Neuronal stem cell (in vitro differentiated cells): ENCODE measurements at regions not wholly inside any gene's neighbourhood (a gene's known extent, or its start where the extent isn't known, plus 50 kb on each side); places are given as distances from the start of the nearest gene placed in this dataset.

Experiments used
- DNase-seq: peaks from one replicate; pipeline ENCODE4 v3.0.0-alpha.2; 2013; ENCODE audit warnings: low spot score
- H2AFZ ChIP-seq: one replicate; pipeline ENCODE4 v1.6.1; 2013; ENCODE audit warnings: mild to moderate bottlenecking, low read length, inconsistent platforms
- H2AK5ac ChIP-seq: 2 replicates; pipeline ENCODE4 v1.6.1; 2013; ENCODE audit warnings: low read depth, mild to moderate bottlenecking, inconsistent platforms, low read length, moderate library complexity, mixed read lengths
- H2BK120ac ChIP-seq: 2 replicates; pipeline ENCODE4 v1.6.1; 2013; ENCODE audit warnings: low read depth, mild to moderate bottlenecking, inconsistent platforms, low read length, moderate library complexity, mixed read lengths
- H2BK12ac ChIP-seq: one replicate; pipeline ENCODE4 v1.6.1; 2013; ENCODE audit warnings: low read length, inconsistent platforms
- H2BK15ac ChIP-seq: 2 replicates; pipeline ENCODE4 v1.6.1; 2013; ENCODE audit warnings: mild to moderate bottlenecking, low read length, inconsistent platforms, mixed read lengths
- H2BK5ac ChIP-seq: one replicate; pipeline ENCODE4 v1.6.1; 2013; ENCODE audit warnings: inconsistent platforms, mild to moderate bottlenecking, low read length, moderate library complexity
- H3K14ac ChIP-seq: one replicate; pipeline ENCODE4 v1.6.1; 2013; ENCODE audit warnings: low read length, inconsistent platforms
- H3K18ac ChIP-seq: 2 replicates; pipeline ENCODE4 v1.6.1; 2013; ENCODE audit warnings: low read length, inconsistent platforms
- H3K23ac ChIP-seq: 2 replicates; pipeline ENCODE4 v1.6.1; 2013; ENCODE audit warnings: low read depth, mild to moderate bottlenecking, mixed read lengths, low read length, inconsistent platforms; ENCODE audit not compliant: poor library complexity
- H3K27ac ChIP-seq: replicated peaks from 3 replicates; pipeline ENCODE4 v1.5.1; 2013; ENCODE audit warnings: low read length, inconsistent platforms
- H3K27me3 ChIP-seq, 3 experiments: 2 replicates each; pipeline ENCODE4 v1.6.1; 2013; ENCODE audit warnings: low read length in 3 of 3, mild to moderate bottlenecking in 2 of 3, inconsistent platforms in 1 of 3, low read depth in 1 of 3, mixed read lengths in 1 of 3, moderate library complexity in 1 of 3; ENCODE audit not compliant: control insufficient read depth in 3 of 3, insufficient read depth in 3 of 3
- H3K36me3 ChIP-seq, 2 donors: replicated peaks in 1 of 2; 2 replicates each; pipeline ENCODE4 v1.6.1; 2013; ENCODE audit warnings: low read length in 2 of 2; ENCODE audit not compliant: control insufficient read depth in 2 of 2, insufficient read depth in 2 of 2
- H3K4ac ChIP-seq: 2 replicates; pipeline ENCODE4 v1.6.1; 2013; ENCODE audit warnings: inconsistent platforms, mild to moderate bottlenecking, low read length, moderate library complexity
- H3K4me1 ChIP-seq, 2 donors: 1 replicate in 1 of 2; 2 replicates in 1 of 2; pipeline ENCODE4 v1.6.1; 2013; ENCODE audit warnings: low read length in 2 of 2, low read depth in 1 of 2; ENCODE audit not compliant: control insufficient read depth in 2 of 2, insufficient read depth in 1 of 2
- H3K4me2 ChIP-seq: one replicate; pipeline ENCODE4 v1.6.1; 2013; ENCODE audit warnings: mild to moderate bottlenecking, low read length, inconsistent platforms; ENCODE audit not compliant: insufficient read depth, poor library complexity, severe bottlenecking
- H3K4me3 ChIP-seq, 2 donors: 2 replicates each; pipeline ENCODE4 v1.5.1; 2013; ENCODE audit warnings: low read length in 2 of 2, mild to moderate bottlenecking in 2 of 2, inconsistent platforms in 1 of 2, moderate library complexity in 1 of 2
- H3K79me1 ChIP-seq: one replicate; pipeline ENCODE4 v1.6.1; 2013; ENCODE audit warnings: low read depth, mild to moderate bottlenecking, inconsistent platforms, low read length, moderate library complexity
- H3K9ac ChIP-seq: one replicate; pipeline ENCODE4 v1.6.1; 2013; ENCODE audit warnings: mild to moderate bottlenecking, low read depth, low read length, inconsistent platforms; ENCODE audit not compliant: poor library complexity
- H3K9me3 ChIP-seq, 2 donors: replicated peaks in 1 of 2; 2 replicates each; pipeline versions ENCODE3 to v1.6.1; 2013; ENCODE audit warnings: low read length in 2 of 2, mild to moderate bottlenecking in 2 of 2, inconsistent platforms in 1 of 2, low read depth in 1 of 2, mixed read lengths in 1 of 2, moderate library complexity in 1 of 2; ENCODE audit not compliant: control insufficient read depth in 2 of 2, insufficient read depth in 1 of 2
- H4K8ac ChIP-seq: one replicate; pipeline ENCODE4 v1.6.1; 2013; ENCODE audit warnings: low read depth, mild to moderate bottlenecking, inconsistent platforms, low read length, moderate library complexity
- H4K91ac ChIP-seq: one replicate; pipeline ENCODE4 v1.6.1; 2013; ENCODE audit warnings: low read length, low read depth, mild to moderate bottlenecking, inconsistent platforms; ENCODE audit not compliant: poor library complexity
- WGBS, 2 donors: extraction: QIAGEN DNeasy Blood & Tissue Kit; methylation state at CpG; one replicate each; pipeline ENCODE4 v1.1.7; 2013; ENCODE audit warnings: missing lambda C conversion rate in 2 of 2, mixed read lengths in 1 of 2; ENCODE audit not compliant: insufficient read length in 2 of 2, insufficient replicate concordance in 1 of 2; ENCODE audit errors: extremely low coverage in 2 of 2; 5-methylcytosine and 5-hydroxymethylcytosine counted together

DNA sequence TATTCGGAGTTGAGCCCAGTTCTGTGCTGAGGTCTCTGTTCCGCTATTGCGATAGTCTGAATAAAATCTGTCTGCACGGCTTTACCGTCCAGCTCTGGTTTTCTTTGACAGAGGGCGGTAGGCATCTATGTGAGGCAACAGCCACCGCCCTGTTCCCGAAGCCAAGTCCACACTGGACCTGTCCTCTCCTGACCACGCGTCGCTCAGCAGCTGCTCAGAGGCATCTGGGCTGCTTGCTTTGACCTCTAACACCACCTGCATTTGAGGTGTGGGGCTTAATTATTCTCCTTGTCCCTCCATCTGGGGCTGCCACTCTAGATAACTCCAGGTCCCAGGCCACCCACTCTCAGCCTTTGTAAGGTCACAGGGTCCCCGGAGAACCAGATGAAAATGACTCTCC, 168.4 kb upstream of the SMIM23 start:
- H3K23ac ChIP-seq = peak overlapping the region; percentile 59
- H3K9me3 ChIP-seq = no peaks in the 10 kb centered on the region
- no peak overlapping the region for H4K8ac ChIP-seq
- no peak for DNase-seq
- H2BK5ac ChIP-seq = no peak overlapping the region
- H3K36me3 ChIP-seq = no peaks in the 10 kb centered on the region
- no peak overlapping the region for H2BK120ac ChIP-seq
- peak overlapping the region; percentile 27 for H2BK12ac ChIP-seq
- peaks cover 0 to 19% (median 9%) of the 10 kb centered on the region in 3 experiments for H3K27me3 ChIP-seq
- no peak overlapping the region for H2BK15ac ChIP-seq
- no peak overlapping the region for H3K14ac ChIP-seq
- no peaks in the 10 kb centered on the region for H3K79me1 ChIP-seq
- no peak overlapping the region for H3K4ac ChIP-seq
- H3K4me1 ChIP-seq = peaks cover 5 to 19% of the 10 kb centered on the region in 2 donors
- no peak overlapping the region for H2AFZ ChIP-seq
- H3K9ac ChIP-seq = no peak overlapping the region
- WGBS, 2 donors = no CpG with 5 or more reads among the region's 12 CpGs
- no peak overlapping the region for H3K27ac ChIP-seq
- no peak overlapping the region for H3K4me2 ChIP-seq
- peak overlapping the region; percentile 22 for H3K18ac ChIP-seq
- no peak overlapping the region for H4K91ac ChIP-seq
- no peak overlapping the region for H2AK5ac ChIP-seq
- H3K4me3 ChIP-seq = no peak overlapping the region

DNA sequence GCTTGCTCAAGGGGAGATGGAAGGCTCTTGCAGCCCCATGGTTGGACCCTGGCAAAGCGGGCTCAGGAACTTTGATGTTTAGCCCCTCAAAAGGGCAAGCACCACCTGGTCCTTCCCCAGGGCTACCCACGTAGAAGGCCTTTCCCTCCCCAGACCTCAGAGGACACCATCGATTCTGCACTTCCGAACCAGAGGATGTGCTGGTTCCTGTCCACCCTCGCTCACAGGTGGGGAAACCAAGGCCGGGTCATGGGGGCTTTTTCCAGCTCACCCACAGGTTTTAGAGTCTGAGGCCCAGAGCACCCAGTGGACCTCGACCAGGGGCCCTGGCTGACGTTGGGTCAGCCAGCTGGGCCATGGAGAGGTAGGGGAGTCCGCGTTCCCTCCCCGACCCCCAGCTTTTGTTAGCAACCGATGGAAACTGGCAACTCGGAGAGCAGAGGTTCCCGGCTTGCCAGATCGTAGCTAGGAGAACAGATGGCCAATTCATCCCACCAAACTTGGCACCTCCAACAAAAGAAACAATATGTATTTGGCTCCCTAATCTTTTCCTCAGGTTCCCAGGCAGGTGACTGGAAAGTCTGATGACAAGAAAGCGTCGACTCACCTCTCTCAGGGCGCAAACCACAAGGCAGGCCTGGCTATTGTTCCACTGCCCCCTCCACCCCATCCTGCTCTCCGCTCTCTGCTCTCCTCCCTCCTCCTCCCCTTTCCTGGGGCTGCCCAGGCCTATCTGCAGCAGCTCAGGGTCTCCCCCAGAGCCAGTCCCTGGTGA, 167.6 kb upstream of the SMIM23 start:
- Histone ChIP-seq H4K8ac (no peak overlapping the region), H2AFZ (no peak overlapping the region), H3K4me3 (peak overlapping the region in 1 of 2 donors; percentile 46), H3K14ac (no peak overlapping the region), H3K4me2 (no peak overlapping the region), H3K4ac (no peak overlapping the region), H3K79me1 (no peaks in the 10 kb centered on the region), H3K36me3 (no peaks in the 10 kb centered on the region), H3K18ac (peak overlapping the region; percentile 16), H2BK5ac (no peak overlapping the region), H2BK12ac (no peak overlapping the region), H3K27me3 (peaks cover 0 to 19% (median 15%) of the 10 kb centered on the region in 3 experiments), H3K27ac (no peak overlapping the region), H2BK15ac (peak overlapping the region; percentile 33), H3K9me3 (no peaks in the 10 kb centered on the region), H3K23ac (no peak overlapping the region), H4K91ac (no peak overlapping the region), H2AK5ac (peak overlapping the region; percentile 62), H3K4me1 (peaks cover 5 to 19% of the 10 kb centered on the region in 2 donors), H3K9ac (no peak overlapping the region), H2BK120ac (no peak overlapping the region)
- no peak for DNase-seq
- WGBS, 2 donors = no CpG with 5 or more reads among the region's 19 CpGs

DNA sequence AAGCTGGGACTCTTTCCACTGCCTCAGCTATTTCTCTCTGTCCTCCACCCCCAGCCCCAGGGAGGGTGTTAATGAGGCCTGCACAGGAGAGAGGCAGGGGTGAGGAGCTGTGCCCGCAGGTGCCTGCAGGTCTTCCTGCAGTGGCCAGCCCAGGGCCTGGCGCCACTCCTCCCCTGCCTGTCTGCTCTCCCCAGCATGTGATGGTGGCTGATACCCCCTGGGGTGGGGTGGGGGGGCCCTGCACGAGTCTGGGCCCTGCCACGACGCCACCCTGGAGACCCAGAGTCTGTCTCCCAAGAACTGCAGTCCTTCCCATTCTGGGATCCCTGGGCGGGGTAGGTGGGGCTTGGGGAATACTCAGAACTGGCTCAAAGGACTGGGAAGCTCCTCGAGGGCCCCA, 166.4 kb upstream of the SMIM23 start:
- H2BK12ac ChIP-seq = no peak overlapping the region
- H2BK120ac ChIP-seq = no peak overlapping the region
- H4K8ac ChIP-seq = no peak overlapping the region
- no peak overlapping the region for H4K91ac ChIP-seq
- H3K36me3 ChIP-seq = no peaks in the 10 kb centered on the region
- no peak overlapping the region for H2BK15ac ChIP-seq
- no peaks in the 10 kb centered on the region for H3K9me3 ChIP-seq
- H3K14ac ChIP-seq = no peak overlapping the region
- no peak overlapping the region for H3K9ac ChIP-seq
- H3K27me3 ChIP-seq = peaks cover 0 to 23% (median 20%) of the 10 kb centered on the region in 3 experiments
- H3K4me2 ChIP-seq = no peak overlapping the region
- no peak overlapping the region for H3K18ac ChIP-seq
- H3K79me1 ChIP-seq = no peaks in the 10 kb centered on the region
- no peak overlapping the region for H2AFZ ChIP-seq
- DNase-seq = no peak
- no CpG with 5 or more reads among the region's 7 CpGs for WGBS, 2 donors
- no peak overlapping the region for H3K4ac ChIP-seq
- H3K27ac ChIP-seq = no peak overlapping the region
- no peak overlapping the region for H2BK5ac ChIP-seq
- H3K4me1 ChIP-seq = peaks cover 10 to 28% of the 10 kb centered on the region in 2 donors
- no peak overlapping the region for H3K23ac ChIP-seq
- no peak overlapping the region for H3K4me3 ChIP-seq
- H2AK5ac ChIP-seq = peak overlapping the region; percentile 34

DNA sequence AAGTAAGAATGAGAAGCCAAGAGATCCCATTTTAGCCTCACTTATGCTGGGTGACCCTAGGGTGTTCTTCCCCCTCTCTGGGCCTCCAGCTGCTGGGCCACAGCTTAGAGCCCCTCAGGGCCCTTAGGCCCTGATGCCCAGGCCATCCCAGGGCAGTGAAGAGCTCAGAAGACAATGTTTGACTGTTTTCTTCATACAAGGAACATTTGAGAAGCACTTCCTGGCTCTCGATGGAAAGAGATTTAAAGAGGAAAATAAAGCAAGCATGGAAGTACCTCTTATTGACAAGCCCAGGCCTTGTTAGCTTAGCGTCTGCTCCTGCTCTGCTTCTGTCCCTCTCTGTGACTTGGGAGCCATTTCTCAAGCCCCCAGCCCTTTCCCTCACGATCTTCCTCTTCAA, 165.9 kb upstream of the SMIM23 start:
- H2BK15ac ChIP-seq = no peak overlapping the region
- peaks cover 10 to 26% of the 10 kb centered on the region in 2 donors for H3K4me1 ChIP-seq
- no peak overlapping the region for H3K4me2 ChIP-seq
- H3K79me1 ChIP-seq = no peaks in the 10 kb centered on the region
- no peak overlapping the region for H3K27ac ChIP-seq
- H4K8ac ChIP-seq = no peak overlapping the region
- no peaks in the 10 kb centered on the region for H3K9me3 ChIP-seq
- peaks cover 0 to 27% (median 23%) of the 10 kb centered on the region in 3 experiments for H3K27me3 ChIP-seq
- H2AFZ ChIP-seq = no peak overlapping the region
- WGBS, 2 donors = no CpG with 5 or more reads among the region's 3 CpGs
- DNase-seq = no peak
- no peak overlapping the region for H3K9ac ChIP-seq
- no peak overlapping the region for H3K18ac ChIP-seq
- H2BK5ac ChIP-seq = no peak overlapping the region
- no peak overlapping the region for H2AK5ac ChIP-seq
- H3K4me3 ChIP-seq = no peak overlapping the region
- H3K4ac ChIP-seq = no peak overlapping the region
- H2BK12ac ChIP-seq = no peak overlapping the region
- H2BK120ac ChIP-seq = no peak overlapping the region
- H3K36me3 ChIP-seq = no peaks in the 10 kb centered on the region
- no peak overlapping the region for H3K23ac ChIP-seq
- no peak overlapping the region for H3K14ac ChIP-seq
- no peak overlapping the region for H4K91ac ChIP-seq
